ENCODE measurements at regions not wholly inside any gene's neighbourhood (a gene's known extent, or its start where the extent isn't known, plus 50 kb on each side); places are given as distances from the start of the nearest gene placed in this dataset.

DNA sequence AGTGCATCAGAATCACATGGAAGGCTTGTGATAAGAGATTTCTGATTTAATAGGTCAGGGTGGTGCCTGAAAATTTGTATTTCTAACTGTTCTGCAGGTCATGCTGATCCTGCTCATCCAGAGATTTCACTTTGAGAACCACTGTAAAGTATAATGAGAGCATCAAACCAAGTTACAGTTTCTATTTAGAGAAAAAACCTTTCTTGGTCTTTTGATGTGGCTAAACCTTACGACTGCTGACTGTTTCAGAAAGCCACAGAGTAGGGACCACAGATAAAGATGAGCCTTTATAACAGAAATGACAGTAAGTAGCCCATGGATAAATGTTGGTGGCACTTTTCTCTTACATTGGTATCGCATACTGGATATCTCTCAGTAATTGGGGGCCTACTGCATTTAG is 109.4 kb upstream of the FANCL start:
- Mint-ChIP-seq H3K36me3 (ENCODE audit: low read depth, unreplicated experiment) (no peaks in the 10 kb centered on the region), H3K4me3 (ENCODE audit: unreplicated experiment) (no peak overlapping the region), H3K9me3 (ENCODE audit: unreplicated experiment) (no peaks in the 10 kb centered on the region), H3K4me1 (ENCODE audit: unreplicated experiment) (no peaks in the 10 kb centered on the region), H3K27ac (ENCODE audit: unreplicated experiment) (no peak overlapping the region), H3K27me3 (ENCODE audit: unreplicated experiment) (peaks cover 1% of the 10 kb centered on the region)
- TF ChIP-seq, protein P1, sequence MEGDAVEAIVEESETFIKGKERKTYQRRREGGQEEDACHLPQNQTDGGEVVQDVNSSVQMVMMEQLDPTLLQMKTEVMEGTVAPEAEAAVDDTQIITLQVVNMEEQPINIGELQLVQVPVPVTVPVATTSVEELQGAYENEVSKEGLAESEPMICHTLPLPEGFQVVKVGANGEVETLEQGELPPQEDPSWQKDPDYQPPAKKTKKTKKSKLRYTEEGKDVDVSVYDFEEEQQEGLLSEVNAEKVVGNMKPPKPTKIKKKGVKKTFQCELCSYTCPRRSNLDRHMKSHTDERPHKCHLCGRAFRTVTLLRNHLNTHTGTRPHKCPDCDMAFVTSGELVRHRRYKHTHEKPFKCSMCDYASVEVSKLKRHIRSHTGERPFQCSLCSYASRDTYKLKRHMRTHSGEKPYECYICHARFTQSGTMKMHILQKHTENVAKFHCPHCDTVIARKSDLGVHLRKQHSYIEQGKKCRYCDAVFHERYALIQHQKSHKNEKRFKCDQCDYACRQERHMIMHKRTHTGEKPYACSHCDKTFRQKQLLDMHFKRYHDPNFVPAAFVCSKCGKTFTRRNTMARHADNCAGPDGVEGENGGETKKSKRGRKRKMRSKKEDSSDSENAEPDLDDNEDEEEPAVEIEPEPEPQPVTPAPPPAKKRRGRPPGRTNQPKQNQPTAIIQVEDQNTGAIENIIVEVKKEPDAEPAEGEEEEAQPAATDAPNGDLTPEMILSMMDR (IDR thresholded peaks at IDR 0.05; ENCODE audit: unreplicated experiment), result no peak
- no peak for DNase-seq (ENCODE audit: low spot score)

DNA sequence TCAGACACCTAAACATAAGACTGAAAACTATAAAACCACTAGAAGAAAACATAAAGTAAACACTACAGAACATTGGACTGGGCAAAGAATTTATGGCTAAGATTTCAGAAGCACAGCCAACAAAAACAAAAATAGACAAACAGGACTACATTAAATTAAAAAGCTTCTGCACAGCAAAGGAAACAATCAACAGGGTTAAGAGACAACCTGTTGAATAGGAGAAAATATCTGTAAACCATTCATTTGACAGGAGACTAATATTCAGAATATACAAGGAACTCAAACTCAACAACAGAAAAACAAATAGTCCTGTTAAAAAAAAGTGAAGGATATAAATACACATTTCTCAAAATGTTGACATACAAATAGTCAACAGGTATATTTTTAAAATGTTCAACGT is 106.7 kb upstream of the FANCL start:
- Mint-ChIP-seq H3K4me1 (ENCODE audit: unreplicated experiment) (no peaks in the 10 kb centered on the region), H3K27ac (ENCODE audit: unreplicated experiment) (no peak overlapping the region), H3K36me3 (ENCODE audit: low read depth, unreplicated experiment) (no peaks in the 10 kb centered on the region), H3K27me3 (ENCODE audit: unreplicated experiment) (no peaks in the 10 kb centered on the region), H3K9me3 (ENCODE audit: unreplicated experiment) (no peaks in the 10 kb centered on the region), H3K4me3 (ENCODE audit: unreplicated experiment) (no peak overlapping the region)
- DNase-seq (ENCODE audit: low spot score), result no peak
- TF ChIP-seq, protein P1 (IDR thresholded peaks at IDR 0.05; ENCODE audit: unreplicated experiment), result no peak

DNA sequence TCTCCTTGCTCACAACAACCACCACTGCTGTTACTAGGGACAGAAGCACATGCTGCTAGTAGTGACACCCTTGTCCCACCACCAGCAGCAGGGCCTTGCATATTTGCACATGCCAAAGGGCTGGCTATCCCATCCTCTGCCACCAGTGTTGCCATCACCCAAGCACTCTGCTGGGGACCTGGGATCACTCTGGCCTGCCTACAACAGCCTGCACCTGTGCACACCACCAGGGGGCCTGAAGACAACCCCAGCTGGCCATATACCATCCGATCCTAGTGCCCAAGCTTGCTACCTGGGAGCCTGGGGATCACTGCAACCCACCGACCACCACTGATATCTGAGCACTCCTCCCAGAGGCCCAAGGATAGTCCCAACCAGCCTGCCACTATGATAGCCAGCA is 99.9 kb upstream of the FANCL start:
- Mint-ChIP-seq H3K27ac (ENCODE audit: unreplicated experiment) (no peak overlapping the region), H3K9me3 (ENCODE audit: unreplicated experiment) (no peaks in the 10 kb centered on the region), H3K4me1 (ENCODE audit: unreplicated experiment) (no peaks in the 10 kb centered on the region), H3K4me3 (ENCODE audit: unreplicated experiment) (no peak overlapping the region), H3K36me3 (ENCODE audit: low read depth, unreplicated experiment) (no peaks in the 10 kb centered on the region), H3K27me3 (ENCODE audit: unreplicated experiment) (peaks cover 3% of the 10 kb centered on the region)
- TF ChIP-seq, protein P1 (IDR thresholded peaks at IDR 0.05; ENCODE audit: unreplicated experiment), result no peak
- DNase-seq (ENCODE audit: low spot score), result no peak

DNA sequence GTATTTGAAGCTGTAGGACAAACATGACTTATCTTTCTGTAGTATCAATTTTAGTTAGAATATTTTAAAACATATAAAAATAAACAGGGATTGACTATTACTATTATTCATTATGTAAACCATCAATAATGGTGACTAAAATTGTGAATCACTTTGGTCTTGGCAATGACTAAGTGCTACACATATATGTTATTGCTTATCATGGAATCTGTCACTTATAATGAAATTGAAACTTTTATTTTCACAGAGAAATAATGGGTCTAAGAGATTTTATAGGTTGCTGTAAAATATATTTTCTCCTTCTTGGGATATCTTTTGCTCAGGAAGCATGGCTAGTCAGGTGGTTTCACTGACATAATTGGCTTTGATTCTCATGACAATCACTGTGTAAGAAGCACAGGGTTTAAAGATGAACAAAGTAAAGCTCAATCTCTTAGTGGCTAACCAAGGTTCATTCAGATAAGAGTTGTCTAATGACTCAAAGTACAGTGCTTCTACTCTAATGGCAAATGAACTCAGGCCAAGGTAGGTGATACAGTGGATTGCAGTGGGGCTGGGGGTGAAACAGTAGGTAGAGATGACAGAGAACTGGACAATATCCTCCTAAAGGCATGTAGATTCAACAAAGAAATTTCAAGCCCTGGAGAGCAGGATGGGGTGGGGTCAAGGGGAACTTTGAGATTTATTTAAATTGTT is 98.6 kb upstream of the FANCL start:
- Mint-ChIP-seq H3K9me3 (ENCODE audit: unreplicated experiment) (no peaks in the 10 kb centered on the region), H3K27me3 (ENCODE audit: unreplicated experiment) (peaks cover 3% of the 10 kb centered on the region), H3K36me3 (ENCODE audit: low read depth, unreplicated experiment) (no peaks in the 10 kb centered on the region), H3K27ac (ENCODE audit: unreplicated experiment) (no peak overlapping the region), H3K4me1 (ENCODE audit: unreplicated experiment) (no peaks in the 10 kb centered on the region), H3K4me3 (ENCODE audit: unreplicated experiment) (no peak overlapping the region)
- TF ChIP-seq, protein P1 (IDR thresholded peaks at IDR 0.05; ENCODE audit: unreplicated experiment), result no peak
- DNase-seq (ENCODE audit: low spot score), result no peak

DNA sequence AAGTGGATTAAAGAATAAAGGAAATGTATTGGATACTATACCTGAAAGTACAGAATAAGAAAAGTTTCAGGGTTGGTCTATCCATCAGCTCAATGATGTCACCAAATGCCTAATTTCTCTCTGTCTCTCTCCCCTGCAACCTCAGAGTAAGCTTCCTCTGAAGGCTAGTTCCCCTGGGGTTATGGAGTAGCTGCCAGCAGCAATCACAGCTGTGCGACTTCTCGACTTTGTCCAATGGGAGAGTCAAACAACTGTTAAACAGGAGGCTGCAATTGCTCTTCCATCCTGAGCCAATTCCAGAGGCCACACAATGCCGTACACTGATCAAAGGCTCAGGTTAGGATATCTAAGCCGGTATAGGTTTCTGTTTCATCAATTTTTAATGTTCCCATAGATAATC is 95.3 kb upstream of the FANCL start:
- DNase-seq (ENCODE audit: low spot score), result no peak
- H3K27me3 Mint-ChIP-seq (ENCODE audit: unreplicated experiment), result no peaks in the 10 kb centered on the region
- no peak overlapping the region for H3K4me3 Mint-ChIP-seq (ENCODE audit: unreplicated experiment)
- H3K36me3 Mint-ChIP-seq (ENCODE audit: low read depth, unreplicated experiment), result no peaks in the 10 kb centered on the region
- no peaks in the 10 kb centered on the region for H3K4me1 Mint-ChIP-seq (ENCODE audit: unreplicated experiment)
- TF ChIP-seq, protein P1 (IDR thresholded peaks at IDR 0.05; ENCODE audit: unreplicated experiment), result no peak
- no peaks in the 10 kb centered on the region for H3K9me3 Mint-ChIP-seq (ENCODE audit: unreplicated experiment)
- H3K27ac Mint-ChIP-seq (ENCODE audit: unreplicated experiment), result no peak overlapping the region
